ENCODE measurements at regions not wholly inside any gene's neighbourhood (a gene's known extent, or its start where the extent isn't known, plus 50 kb on each side); places are given as distances from the start of the nearest gene placed in this dataset.

- TF ChIP-seq ZNF518A (tag by site-specific recombination; conservative IDR thresholded peaks at IDR 0.05; ENCODE audit: low read depth) (no peak), ZFP41 (tag by site-specific recombination; IDR thresholded peaks at IDR 0.05; ENCODE audit: borderline replicate concordance) (no peak), ZNF239 (tag by site-specific recombination; IDR thresholded peaks at IDR 0.05) (no peak), YY2 (tag by site-specific recombination; IDR thresholded peaks at IDR 0.05) (no peak), ZNF311 (tag by site-specific recombination; IDR thresholded peaks at IDR 0.05; ENCODE audit: borderline replicate concordance) (no peak), KLF10 (tag by site-specific recombination; IDR thresholded peaks at IDR 0.05) (no peak), ZBTB49 (tag by site-specific recombination; IDR thresholded peaks at IDR 0.05; ENCODE audit: low read depth) (no peak)
Measured at GRCh38 chr11:90747057-90747456, 524.2 kb upstream of the CHORDC1 start (continued).

- ChIA-PET POLR2A (no interaction called here), CTCF (no interaction called here)
- Histone ChIP-seq H3K9me3 (ENCODE audit: control insufficient read depth, insufficient read depth, low read depth, low read length) (no peaks in the 10 kb centered on the region), H3K36me3 (ENCODE audit: control insufficient read depth in 2 of 2, insufficient read depth in 1 of 2, low read length in 2 of 2) (no peaks in the 10 kb centered on the region), H3K4me3 (ENCODE audit: low read depth, low read length) (no peak overlapping the region), H3K4me1 (ENCODE audit: control insufficient read depth, insufficient read depth, low read length) (no peaks in the 10 kb centered on the region), H3K27ac (ENCODE audit: extremely low read depth, low read depth, low read length) (no peak overlapping the region)
- TF ChIP-seq ZNF10 (tag by site-specific recombination; IDR thresholded peaks at IDR 0.05) (no peak), YY1 (tag by site-specific recombination; IDR thresholded peaks at IDR 0.05) (no peak), KLF16 (tag by site-specific recombination; IDR thresholded peaks at IDR 0.05) (no peak), BCL6B (tag by site-specific recombination; IDR thresholded peaks at IDR 0.05) (no peak)
Measured at GRCh38 chr11:90744169-90744568, 521.3 kb upstream of the CHORDC1 start.

- Histone ChIP-seq H3K9me3 (ENCODE audit: control insufficient read depth, insufficient read depth, low read depth, low read length) (no peaks in the 10 kb centered on the region), H3K4me1 (ENCODE audit: control insufficient read depth, insufficient read depth, low read length) (no peaks in the 10 kb centered on the region), H3K27ac (ENCODE audit: extremely low read depth, low read depth, low read length) (no peak overlapping the region), H3K4me3 (ENCODE audit: low read depth, low read length) (no peak overlapping the region), H3K36me3 (ENCODE audit: control insufficient read depth in 2 of 2, insufficient read depth in 1 of 2, low read length in 2 of 2) (no peaks in the 10 kb centered on the region)
- ChIA-PET CTCF (no interaction called here), POLR2A (no interaction called here)
- TF ChIP-seq ZNF449 (tag by site-specific recombination; IDR thresholded peaks at IDR 0.05) = no peak
- no peak for TF ChIP-seq ZNF148 (tag by site-specific recombination; IDR thresholded peaks at IDR 0.05; ENCODE audit: borderline replicate concordance)
- TF ChIP-seq ZNF324 (tag by site-specific recombination; IDR thresholded peaks at IDR 0.05) = no peak
- TF ChIP-seq ZNF76 (tag by site-specific recombination; IDR thresholded peaks at IDR 0.05; ENCODE audit: borderline replicate concordance, low read depth) = no peak
- no peak for TF ChIP-seq ZBTB17 (tag by site-specific recombination; IDR thresholded peaks at IDR 0.05)
- TF ChIP-seq ZNF24 (tag by site-specific recombination; IDR thresholded peaks at IDR 0.05) = no peak
- no peak for TF ChIP-seq ZSCAN5A (tag by site-specific recombination; IDR thresholded peaks at IDR 0.05)
- TF ChIP-seq KLF8 (tag by site-specific recombination; IDR thresholded peaks at IDR 0.05) = no peak
- TF ChIP-seq ZBTB21 (tag by site-specific recombination; IDR thresholded peaks at IDR 0.05) = no peak
Measured at GRCh38 chr11:90738799-90739198, 516.0 kb upstream of the CHORDC1 start.
